ENCODE measurements at regions not wholly inside any gene's neighbourhood (a gene's known extent, or its start where the extent isn't known, plus 50 kb on each side); places are given as distances from the start of the nearest gene placed in this dataset.

DNA sequence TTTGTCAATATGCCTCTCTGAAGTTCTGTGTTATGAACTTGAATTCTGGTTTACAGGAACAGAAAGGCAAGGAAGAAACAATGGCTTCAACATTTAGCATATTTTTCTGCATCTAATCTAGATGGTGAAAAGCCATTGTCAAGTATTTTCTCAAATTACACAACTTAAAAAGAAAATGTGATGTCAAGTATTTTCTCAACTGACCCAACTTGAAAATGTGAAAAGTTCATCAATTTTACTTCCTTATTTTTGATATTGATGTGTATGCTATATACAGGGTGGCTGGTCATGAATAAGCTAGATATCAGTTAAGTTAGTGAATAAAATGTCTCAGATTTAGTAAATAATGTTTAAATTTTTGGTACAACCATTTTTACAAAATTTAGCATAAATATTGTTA lies 196.7 kb downstream of the ALX1 start:
- TF ChIP-seq, protein P1, sequence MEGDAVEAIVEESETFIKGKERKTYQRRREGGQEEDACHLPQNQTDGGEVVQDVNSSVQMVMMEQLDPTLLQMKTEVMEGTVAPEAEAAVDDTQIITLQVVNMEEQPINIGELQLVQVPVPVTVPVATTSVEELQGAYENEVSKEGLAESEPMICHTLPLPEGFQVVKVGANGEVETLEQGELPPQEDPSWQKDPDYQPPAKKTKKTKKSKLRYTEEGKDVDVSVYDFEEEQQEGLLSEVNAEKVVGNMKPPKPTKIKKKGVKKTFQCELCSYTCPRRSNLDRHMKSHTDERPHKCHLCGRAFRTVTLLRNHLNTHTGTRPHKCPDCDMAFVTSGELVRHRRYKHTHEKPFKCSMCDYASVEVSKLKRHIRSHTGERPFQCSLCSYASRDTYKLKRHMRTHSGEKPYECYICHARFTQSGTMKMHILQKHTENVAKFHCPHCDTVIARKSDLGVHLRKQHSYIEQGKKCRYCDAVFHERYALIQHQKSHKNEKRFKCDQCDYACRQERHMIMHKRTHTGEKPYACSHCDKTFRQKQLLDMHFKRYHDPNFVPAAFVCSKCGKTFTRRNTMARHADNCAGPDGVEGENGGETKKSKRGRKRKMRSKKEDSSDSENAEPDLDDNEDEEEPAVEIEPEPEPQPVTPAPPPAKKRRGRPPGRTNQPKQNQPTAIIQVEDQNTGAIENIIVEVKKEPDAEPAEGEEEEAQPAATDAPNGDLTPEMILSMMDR (IDR thresholded peaks at IDR 0.05) = no peak
- TF ChIP-seq POLR2AphosphoS5 (IDR thresholded peaks at IDR 0.05) (no peak), EP300 (IDR thresholded peaks at IDR 0.05) (no peak), POLR2A (IDR thresholded peaks at IDR 0.05; ENCODE audit: low read depth) (no peak)

All from esophagus muscularis mucosa (tissue), 4 donors.